GM21381 (cell line): ENCODE measurements at regions not wholly inside any gene's neighbourhood (a gene's known extent, or its start where the extent isn't known, plus 50 kb on each side); places are given as distances from the start of the nearest gene placed in this dataset.

ENCODE experiments used
- ATAC-seq: cut with Tn5 transposase; IDR thresholded peaks from one replicate; pipeline ENCODE4 v1.9.1; 2021; ENCODE audit warnings: mild to moderate bottlenecking, moderate library complexity; ENCODE audit not compliant: unreplicated experiment

GRCh38 chr11:109791337-109791736 lies 301.9 kb upstream of the ZC3H12C start:
- no peak for ATAC-seq

DNA sequence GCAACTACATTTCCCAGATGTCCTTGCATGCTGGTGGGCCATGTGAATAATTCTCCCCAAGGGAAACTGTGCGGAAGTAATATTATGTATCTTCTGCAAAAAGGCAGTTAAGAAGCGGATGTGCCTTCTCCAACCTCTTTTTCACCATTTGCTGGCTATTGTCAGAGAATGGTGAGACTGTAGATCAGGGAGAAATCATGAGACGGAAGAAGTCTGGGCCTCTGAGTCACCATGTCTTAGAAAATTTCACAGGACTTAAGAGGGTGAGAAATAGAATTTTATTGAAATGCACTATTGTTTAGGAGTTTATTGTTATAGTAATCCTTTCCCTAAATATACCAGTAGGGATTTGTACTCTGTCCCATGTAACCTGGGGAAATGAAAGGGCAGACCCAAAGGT lies 298.7 kb upstream of the ZC3H12C start:
- no peak for ATAC-seq

DNA sequence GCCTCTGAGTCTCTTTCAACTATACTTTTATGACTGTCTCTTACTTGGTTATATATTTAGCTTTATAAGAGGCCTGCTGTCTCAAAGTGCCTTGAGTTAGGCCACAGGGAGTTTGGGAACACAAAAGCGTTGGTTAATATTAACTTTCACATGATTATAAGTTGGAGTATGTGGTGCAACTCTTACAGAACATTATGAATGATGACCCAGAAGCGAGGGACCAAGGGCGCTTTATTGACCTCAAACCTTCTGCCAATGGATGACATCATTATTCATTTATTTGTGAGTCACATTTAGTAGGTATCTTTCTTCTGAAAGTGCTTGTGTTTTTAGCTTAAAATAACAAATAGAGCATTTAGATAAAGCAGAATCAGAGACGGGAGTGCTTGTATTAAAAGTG lies 298.0 kb upstream of the ZC3H12C start:
- no peak for ATAC-seq

- ATAC-seq, result no peak
These were observed 296.9 kb upstream of the ZC3H12C start for GRCh38 chr11:109796253-109796652.

- no peak for ATAC-seq
These were observed 294.7 kb upstream of the ZC3H12C start for GRCh38 chr11:109798521-109798920.

DNA sequence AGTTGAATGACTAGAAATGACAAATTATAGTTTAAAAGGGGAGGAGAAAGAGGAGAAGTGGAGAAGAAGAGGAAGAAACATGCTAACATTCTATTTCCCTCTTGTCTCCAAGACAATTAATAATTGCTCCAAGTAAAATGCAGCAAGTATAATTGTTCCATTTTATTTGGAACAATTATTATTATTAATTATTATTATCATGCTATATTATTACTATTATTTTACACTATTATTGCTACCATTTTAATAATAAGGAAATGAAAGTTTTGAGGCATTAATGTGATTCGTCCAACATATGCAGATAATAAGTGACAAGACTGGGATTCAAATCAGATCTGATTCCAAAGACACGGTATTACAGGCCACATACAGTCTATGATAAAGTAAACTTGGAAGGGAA lies 293.6 kb upstream of the ZC3H12C start:
- ATAC-seq, result no peak

GRCh38 chr11:109804911-109805310 lies 288.3 kb upstream of the ZC3H12C start:
- no peak for ATAC-seq

DNA sequence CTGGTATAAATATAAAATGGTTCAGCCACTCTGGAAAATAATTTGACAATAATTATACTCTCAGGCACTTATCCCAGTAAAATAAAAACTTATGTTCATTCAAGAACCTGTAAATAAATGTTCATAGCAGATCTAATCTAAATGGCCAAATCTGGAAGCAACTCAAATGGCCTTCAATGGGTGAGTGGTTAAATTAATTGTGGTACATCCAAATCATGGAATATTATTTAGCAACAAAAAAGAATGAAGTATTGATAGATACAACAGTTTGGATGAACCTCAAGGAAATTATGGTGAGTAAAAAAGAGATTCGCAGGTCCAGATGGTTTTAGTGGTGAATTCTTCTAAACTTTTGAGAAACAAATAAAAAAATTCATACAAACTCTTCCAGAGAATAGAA lies 287.0 kb upstream of the ZC3H12C start:
- no peak for ATAC-seq

DNA sequence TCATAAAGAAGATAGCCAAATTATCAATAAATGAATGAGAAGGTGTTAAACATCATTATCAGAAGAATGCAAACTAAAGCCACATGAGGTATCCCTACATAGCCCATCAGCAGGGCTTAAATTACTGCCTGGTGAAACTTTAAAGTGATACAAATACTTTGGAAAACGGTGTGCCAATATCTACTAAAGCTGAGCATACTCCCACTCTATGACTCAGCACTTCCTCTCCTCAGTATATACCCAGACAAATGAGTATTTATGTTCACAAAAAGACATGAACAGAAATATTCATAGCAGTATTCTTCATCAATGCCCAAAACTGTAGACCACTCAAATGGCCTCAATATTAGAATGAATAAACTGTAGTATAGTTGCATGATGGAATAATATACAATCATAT lies 284.6 kb upstream of the ZC3H12C start:
- no peak for ATAC-seq

DNA sequence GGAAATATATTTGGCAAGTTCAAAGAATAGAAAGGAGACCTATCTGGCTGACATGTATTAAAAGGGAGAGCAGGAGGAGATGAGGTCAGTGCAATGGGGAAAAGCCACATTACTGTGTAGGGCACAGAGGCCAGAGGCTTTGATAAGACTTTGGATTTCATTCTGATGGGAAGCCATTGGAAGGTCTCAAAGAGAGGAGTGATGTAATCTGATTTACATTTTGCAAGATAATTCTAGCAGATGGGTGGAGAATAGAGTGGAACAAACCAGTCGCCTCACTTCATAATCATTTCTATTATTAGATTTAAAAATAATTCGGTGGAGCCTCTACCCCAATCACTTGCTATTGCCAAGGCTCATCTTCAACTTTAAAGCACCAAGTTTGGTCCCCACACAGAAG lies 278.4 kb upstream of the ZC3H12C start:
- ATAC-seq, result no peak

DNA sequence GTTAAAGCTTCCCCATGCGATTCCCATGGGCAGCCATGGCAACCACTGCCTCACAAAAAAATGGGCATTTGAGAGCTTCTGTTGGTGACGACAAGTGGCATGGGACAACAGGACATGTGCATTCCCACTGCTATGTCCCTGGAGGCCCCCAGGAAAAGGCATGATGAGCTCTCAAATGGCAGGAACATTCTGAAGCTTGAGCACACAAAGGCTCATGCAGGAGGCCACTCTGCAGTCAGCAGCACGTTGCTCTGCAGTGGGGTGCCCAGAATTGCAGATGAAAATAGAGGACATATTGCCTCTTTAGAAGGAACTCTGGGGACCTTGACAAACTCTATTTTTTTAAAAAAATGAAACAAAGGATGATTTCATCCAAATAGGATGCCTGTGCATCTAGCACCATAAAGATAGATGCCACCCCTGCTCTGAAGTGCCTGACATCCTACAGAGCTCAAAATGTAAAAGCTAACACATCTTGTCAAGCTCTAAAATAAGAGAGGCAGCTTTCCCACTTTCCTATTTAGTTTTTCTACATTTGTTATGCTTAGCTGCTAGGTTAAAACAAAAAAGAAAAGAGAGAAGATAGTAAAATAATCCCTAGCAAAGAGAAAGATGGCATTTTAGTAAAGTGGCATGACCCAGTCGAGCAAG lies 277.6 kb upstream of the ZC3H12C start:
- no peak for ATAC-seq

GRCh38 chr11:109818290-109818689 lies 274.9 kb upstream of the ZC3H12C start:
- no peak for ATAC-seq

DNA sequence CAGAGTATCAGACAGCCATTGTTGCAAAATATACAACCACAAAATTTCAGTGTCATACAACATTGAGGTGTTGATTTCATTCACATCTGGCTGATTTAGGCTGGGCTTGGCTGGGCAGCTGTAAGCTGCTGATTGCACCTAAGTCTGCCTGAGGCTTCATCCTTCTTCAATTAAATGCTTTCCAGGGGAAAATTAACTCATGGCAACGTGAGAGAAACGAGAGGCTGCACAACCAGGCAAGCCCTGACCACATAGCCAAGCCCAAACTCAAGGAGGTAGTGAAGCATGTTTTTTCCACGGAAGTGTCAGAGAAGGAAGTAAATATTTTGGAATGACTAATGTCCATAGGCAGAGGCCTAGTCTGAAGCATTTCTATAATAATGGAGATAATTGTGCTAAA lies 273.8 kb upstream of the ZC3H12C start:
- ATAC-seq, result no peak

GRCh38 chr11:109821511-109821910 lies 271.7 kb upstream of the ZC3H12C start:
- no peak for ATAC-seq

GRCh38 chr11:109822436-109823102 lies 270.6 kb upstream of the ZC3H12C start:
- ATAC-seq, result no peak

DNA sequence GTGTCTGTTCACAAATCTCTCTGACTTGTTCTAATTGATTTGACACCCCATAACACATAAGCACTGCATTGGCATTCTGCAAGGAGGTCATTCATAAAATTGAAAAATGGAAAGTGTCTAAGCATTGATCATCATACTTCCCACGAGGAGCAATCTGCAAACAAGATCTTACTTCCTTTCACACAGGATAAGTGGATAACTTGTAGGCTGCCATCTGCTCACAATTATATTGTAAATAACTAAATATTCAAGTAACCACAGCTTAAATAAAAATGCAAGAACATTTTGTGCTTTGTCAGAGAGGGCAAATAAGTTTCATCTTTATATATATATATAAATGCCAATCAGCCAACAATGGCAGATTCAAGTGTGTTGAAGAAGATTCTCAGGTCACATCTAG lies 264.8 kb upstream of the ZC3H12C start:
- ATAC-seq, result no peak

DNA sequence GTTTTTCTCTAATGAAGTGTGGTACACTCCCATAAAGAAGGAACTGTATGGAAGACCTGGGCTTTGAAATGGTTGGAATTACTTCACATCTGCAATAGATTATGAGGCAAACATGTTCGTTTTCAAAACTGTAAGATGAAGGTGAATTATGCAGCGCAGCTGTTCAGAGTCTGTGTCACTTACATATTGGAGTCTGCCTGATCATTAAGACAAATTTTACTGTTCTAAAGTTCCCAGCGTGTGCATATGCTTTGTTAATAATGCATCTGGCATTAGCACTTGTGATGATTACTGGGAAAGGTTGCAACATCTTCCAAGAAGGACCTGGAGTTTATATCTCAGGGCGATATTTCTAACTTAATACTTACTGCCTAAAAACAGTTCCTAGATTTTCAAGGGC lies 255.2 kb upstream of the ZC3H12C start:
- ATAC-seq, result no peak

DNA sequence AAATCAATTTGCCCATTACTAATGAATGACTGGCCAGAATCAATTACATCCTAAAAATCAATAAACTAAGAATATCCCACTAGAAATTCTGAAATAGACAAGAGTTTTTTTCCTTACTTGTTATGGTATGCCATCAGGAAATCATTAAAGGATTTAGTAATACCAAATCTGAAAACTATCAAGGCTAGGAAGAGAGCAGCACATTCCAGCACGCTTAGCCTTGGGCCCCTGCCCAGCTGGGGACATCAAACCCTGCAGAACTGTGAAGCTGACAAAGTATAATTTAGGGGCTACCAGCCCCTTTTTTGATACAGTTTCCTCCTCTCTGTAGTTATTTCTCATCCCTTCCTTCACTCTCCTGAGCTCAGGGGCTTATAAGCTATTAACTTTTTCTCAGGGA lies 247.8 kb upstream of the ZC3H12C start:
- ATAC-seq, result no peak

DNA sequence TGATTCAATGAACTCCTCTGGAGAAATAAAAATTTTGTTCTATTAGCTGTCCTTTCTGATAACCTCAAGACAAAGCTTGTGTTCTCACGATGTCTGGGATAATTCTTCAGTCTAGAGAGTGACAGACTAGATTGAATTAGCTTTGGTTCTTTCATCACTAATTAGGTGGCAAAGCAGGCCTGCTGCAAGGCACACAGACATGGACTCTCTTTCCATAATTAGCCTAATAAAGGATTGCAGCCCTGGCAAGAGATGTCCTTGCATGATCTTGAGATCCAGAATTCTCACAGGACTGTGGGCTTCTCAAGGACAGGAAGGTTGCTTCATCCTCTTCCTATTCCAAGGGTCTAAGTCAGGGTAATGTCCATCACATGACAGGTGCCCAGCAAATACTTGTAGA lies 245.6 kb upstream of the ZC3H12C start:
- no peak for ATAC-seq

DNA sequence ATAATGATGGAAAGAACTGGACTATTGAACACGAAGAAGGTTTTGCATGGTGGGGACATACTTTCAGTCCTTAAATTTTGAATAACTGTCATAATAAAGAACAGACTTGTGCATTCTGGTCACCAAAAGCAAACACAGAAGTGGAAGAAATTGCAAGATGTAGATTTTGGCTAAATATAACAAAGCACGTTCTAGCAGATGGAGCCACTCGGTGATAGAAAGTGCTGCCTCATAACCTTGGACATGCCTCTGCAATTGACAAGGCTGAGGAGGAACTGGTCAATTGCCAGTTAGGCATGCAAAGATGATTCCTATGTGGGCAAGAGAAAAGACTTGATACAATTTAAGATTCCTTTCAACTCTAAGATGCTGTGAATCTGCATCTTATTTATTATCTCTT lies 244.1 kb upstream of the ZC3H12C start:
- no peak for ATAC-seq

DNA sequence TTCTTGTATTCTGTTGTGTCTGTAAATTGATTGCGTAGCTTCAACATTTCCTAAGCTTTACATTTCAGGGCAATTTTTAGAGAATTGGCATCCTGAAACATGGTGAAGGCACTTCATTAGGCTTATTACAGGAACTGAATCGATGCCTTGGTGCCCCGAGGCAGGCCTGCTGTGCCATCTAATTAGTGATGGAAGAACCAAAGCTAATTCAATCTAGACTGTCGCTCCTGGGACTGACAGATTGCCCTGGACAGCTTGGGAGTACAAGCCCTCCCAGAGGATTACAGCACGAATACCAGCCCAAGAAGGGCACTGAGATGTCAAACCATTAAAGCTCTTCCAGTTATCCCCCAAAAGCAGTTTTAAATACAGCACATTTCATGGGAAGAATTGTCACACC lies 243.2 kb upstream of the ZC3H12C start:
- no peak for ATAC-seq

- no peak for ATAC-seq
These were observed 241.3 kb upstream of the ZC3H12C start for GRCh38 chr11:109851780-109852390.
